NCI-H774 (cell line): ENCODE measurements at regions not wholly inside any gene's neighbourhood (a gene's known extent, or its start where the extent isn't known, plus 50 kb on each side); places are given as distances from the start of the nearest gene placed in this dataset.

Experiments used
- DNase-seq: peaks from one replicate; lab custom pipeline; 2025; lab: John Stamatoyannopoulos, UW

DNA sequence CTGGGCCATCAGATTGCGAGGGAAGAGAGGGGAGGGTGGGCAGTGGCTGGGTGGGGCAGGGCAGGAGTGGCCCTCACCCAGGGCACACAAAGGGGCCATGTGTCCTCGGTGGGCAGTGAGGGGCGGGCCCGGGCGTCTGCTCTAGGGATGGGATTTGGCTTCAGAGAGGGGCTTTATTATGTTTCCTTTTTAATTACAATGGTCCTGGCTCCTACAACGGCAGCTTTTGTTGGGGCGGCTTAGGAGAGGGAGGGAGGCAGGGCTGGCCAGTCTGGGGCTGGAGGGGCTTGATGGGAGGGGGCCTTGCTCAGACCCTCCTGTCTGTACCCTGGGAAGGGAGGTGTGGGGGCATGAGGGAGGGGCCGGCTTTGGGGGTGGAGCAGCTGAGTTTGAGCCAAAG, 102.8 kb upstream of the WNT4 start:
- DNase-seq = no peak

DNA sequence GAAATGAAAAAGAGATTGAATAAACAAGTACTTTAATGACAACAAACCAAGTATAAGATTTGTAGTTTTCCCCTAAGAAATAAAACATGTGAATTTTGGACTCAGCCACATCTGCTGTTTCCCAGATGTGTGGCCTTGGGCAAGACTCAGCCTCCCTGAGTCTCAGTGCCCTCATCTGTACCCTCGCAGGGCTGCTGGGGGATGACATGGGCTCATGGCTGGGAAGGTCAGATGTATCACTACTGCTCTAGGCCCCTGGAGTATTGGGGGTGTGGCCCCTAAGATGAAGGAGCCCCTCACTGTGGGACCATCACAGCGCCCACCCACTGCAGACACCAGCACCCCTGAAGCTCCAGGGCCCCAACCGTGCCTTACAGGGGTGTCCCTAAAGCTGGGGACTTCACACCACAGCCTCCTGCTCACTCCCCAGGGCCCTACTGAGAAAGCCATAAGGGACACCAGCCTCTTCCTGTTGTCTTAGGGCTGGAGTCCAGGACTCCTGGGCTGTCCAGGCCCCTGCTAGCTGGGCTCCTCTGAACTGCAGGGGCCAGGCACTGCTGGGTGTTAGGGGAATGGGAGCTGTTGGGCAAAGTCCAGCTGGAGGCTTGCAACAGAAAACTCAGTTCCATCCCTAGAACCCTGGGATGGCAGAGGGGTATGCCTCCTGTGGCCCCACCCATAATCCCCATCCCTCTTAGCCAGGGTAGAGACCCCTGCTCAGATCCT, 104.0 kb upstream of the WNT4 start:
- no peak for DNase-seq

DNA sequence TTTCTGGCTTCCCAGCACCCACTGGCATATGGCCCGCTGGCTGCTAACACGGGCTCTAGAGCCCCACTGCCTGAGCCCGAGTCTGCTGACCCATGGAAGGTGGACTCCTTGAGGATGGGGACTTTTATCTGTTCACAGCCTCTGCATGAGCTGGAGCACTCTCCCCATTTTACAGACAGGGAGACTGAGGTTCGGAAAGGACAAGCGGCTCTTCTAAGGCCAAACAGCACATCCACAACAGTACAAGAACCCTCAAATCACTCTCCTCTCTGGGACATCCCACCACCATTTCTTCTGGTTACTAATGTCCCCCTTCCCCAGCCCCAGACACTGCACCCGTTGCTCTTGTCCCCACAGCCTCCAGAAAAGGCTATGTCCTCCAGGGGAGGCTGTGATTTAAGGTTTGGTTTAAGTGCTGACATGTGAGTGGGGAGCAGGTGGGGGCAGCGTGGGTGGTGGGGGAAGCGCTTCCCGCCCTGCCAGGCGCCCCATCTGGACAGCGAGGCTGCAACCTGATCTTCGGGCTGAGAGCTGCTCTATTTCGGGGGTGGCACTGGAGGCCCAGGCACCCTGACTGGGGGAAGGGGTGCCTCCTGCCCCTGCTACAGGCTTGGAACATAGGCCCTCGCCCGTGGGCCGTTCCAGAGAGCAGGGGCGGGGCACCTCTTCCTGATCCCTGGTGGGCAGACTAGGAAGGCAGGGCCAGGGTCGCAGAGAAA, 104.8 kb upstream of the WNT4 start:
- no peak for DNase-seq

DNA sequence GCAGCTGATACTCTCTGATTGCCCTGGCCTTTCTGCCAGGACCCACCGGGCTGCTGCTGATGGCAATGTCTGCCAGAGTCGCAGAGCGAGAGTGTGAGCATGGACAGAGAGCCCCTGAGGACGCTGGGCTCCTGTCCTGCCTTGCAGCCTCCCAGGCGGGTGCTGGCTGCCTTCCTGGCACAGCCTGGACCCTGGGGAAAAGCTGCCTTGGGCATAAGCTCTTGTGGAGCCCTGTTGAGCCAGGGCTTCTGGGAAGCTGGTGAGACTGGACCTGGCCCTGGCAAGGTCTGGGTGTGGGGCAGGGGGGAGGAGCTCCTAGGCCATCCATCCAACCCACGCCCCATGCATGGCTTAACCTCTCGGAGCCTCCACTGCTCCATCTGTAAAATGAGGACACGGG, 105.8 kb upstream of the WNT4 start:
- no peak for DNase-seq

DNA sequence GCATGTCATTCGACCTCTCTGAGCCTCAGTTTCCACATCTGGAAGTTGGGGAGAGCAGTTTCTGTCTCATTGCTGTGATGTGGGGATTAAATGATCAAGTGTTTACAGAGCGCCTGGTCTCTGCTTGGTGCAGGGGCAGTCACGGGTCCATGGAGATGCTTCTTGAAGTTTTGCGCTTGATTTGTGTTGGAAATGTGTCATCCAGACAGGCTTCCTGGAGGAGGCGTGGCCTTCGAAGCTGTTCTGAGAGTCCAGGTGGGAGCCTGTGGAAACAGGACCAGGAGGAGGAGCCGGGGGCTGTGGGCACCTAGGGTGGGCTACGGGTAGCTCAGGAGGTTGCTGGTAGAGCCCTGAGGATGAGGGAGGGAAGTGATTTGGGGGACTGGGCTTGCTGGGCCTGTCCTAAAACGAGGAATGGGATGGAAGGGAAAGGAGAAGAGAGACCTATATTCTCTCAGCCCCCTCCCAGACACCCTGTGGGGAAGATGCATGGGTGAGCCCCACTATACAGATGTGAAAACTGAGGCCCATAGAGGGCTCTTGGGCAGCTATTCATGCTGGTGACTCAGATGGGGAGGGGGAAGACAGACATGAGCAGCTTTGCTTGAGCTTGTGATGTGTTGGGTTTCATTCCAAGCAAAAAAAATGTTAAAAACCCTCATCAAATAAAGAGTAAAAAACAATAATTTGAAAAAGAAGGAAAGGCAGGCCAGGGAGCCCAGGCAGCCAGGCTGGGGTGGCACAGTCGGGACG, 107.2 kb upstream of the WNT4 start:
- DNase-seq = no peak

DNA sequence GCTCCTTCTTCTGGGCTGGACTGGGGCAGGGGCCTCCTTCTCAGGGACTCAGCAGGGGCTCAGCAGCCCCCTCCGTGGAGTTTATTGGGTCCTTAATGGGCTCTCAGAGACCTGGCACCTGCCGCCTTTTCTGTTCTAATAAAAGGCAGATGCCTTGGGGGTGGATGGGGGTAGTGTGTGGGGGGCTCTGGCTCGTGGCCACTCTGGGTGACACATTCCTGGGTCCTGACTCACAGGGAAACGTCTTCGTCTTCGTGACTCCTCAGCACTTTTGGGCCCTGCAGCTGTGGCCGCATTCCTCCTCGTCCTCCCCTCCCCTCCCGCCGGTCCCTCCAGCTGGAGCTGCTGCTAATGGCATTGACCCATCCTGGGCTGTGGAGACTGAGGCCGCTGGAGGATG, 107.8 kb upstream of the WNT4 start:
- no peak for DNase-seq

DNA sequence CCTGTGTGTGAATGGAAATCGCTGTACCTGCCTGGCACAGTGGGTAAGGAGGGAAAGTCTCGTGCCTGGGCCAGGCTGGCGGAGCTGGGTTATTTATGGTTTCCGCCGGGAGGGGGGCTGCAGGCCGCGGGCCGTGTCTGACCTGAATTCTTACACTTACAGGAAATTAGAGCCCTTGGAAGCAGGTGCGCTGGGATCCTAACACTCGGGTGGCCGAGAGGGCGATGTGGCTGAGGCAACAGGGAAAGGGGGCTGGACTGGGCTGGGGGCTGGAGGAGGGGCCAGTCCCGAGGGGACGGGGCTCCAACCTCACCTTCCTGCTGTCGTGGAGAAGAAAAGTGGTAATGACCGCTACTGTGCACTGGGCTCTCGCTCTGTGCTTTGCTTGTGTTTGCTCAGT, 109.4 kb upstream of the WNT4 start:
- no peak for DNase-seq

DNA sequence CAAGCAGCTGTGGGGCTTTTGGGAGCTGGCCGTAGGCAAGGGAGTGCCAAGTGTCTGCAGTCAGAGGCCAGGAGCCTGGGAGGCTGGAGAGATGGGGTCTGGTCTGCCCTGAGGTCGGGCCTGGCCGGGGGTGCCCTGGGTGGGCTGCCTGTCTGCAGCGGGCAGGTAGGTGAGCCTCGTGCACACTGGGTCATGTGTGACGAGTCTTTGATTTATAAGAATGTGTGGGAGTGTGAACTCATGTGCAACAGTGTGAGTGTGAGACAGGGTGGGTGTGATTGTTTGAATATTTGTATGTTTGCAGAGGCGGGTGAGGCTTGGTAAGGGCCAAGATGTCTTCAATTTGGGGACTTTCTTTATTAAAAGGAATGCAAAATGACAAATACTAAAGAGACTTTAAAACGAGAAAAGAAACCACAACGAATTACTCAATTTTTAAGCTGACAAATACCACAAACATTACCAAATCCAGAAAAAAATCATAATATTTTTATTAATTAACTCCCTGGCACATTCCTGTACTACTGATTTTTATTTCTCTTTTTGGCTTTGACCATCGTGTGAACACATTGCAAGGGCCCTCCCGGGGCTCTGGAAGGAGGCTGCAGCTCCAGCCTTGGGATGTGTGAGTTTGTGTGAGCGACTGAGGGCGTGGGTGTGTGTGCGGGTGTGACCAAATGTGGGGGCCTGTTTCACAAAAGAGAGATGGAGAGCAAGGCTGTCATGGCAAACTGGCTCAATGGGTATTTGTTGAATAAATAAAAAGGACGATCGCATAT, 110.3 kb upstream of the WNT4 start:
- no peak for DNase-seq

DNA sequence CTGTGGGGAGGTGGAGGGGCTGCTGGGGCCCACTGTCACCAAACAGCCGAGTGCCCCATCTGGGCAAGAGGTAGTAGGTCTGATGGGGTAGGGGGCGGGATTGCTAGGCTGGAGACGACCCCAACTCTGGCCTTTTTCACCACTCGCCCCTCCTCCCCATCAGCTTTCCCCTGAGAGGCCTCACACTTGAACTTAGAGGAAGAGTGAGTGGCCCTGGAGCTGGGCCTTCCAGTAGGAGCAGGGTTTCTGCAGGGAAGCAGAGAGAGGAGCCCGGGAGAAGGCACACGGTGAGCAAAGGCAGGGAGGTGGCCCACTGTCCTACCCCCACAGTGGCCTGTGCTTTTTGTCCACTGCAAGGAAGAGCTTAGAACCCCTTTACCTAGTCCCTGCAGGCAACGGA, 111.9 kb upstream of the WNT4 start:
- DNase-seq = no peak

DNA sequence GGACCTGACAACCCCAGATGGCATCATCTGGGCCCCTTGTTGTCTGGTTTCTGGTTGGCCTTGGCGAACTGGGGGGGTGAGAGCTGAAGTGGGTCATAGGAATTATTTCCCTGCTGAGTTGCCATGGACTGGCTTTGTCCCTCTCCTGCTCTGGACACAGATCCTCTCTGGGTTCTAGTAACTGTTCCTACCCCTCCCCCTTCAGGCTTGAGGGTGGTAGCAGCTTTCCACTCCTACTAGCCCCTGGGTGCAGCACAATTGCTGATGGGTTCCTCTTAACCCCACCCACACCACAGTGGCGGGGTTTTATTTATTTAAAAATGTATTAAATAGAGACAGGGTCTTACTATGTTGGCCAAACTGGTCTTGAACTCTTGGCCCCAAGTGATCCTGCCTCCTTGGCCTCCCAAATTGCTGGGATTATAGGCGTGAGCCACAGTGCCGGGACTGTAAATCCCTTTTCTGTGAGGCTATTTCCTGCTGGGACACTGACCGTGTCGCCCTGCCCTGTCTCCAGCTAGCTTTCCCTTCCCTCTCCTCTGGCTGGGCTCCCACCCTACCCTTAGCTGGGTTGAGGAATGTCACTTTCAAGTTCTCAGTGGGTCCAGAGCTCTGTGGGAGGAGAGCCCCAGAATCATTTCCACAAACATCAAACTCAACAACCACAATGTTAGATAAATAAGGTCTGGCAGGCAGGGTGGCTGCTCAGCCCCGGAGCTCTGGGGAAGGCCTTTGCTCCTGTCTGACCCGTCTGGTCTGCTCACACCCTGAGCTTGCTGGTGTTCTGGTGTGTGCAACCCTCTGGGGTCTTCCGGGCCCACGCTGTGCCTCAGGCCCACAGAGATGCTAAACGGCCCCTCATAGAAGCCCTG, 112.7 kb upstream of the WNT4 start:
- DNase-seq = no peak

DNA sequence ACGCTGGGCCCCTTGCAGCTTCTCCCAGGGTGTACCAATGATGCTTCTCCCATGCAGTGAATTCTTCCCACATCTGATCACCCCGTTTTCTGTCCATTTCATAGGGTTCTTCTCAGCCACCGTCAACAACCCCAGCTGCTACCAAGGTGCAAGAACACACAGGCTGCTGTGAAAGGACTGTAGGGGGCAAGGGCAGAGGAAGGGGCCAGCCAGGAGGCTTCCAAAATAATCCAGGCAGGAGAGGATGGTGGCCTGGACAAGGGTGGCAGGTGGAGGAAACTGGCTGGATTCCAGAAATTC, 113.3 kb upstream of the WNT4 start:
- DNase-seq = no peak

DNA sequence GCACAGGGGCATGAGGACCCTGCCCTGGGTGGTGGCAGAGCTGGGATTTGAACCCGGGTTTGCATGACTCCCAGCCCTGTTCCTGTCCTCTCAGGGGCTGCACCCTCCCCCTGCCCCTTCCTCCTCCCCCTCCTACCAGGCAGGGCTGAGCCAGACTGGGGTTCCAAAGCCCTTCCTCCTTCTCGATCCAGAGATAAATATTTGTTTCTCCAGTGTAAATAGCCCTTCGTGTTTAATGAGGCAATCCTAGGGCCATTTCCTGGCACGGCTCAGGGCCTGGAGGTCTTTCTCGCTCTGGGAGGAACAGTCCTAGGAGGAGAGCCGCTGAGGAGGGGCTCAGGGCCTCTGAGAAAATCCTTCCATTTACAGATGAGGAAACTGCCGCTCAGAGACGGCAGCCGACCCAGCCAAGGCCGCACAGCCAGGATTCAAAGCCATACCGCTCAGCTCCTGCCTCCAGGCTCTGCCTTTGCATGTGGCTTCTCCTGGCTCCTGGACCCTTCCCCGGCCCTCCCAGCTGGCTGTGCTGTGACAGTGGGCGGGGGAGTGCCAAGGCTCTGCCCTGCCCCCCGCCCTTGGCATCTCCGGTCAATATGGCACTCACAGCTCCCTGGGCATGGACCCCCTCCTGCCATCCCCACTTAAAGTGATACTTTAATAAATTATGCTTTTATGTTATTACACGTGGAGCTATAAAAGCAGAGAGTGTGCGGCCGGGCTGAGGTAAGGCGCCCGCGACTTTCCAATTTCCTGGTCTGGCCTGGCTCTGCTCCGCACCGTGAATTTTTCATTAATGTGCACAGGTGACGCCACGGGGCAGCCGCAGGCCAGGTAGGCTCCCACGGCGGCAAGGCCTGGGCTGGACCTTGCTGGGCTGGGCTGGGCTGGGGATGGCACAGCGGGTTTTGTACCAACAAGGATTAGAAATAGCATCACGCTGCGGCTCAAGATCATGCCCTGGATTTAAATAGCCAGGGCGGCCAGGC, 114.7 kb upstream of the WNT4 start:
- peak; percentile 29 for DNase-seq

DNA sequence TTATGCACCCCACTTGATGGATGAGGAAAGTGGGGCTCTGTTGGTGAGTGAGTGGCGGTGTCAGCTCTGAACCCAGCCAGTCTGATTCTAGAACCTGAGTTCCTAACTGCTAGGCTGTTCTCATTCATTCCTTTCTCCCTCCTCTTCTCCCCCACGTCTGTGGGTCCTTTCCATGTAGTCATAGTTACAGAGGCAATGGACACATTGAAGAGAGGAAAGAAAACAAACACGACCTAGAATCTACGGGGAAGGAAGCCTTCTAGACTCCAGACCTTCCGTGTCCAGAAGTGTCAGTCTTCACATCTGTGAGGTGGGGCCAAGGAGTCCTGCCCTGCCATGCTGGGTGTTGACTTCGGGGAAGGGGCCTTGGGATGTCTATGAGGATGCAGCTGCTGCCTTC, 115.8 kb upstream of the WNT4 start:
- DNase-seq = no peak

DNA sequence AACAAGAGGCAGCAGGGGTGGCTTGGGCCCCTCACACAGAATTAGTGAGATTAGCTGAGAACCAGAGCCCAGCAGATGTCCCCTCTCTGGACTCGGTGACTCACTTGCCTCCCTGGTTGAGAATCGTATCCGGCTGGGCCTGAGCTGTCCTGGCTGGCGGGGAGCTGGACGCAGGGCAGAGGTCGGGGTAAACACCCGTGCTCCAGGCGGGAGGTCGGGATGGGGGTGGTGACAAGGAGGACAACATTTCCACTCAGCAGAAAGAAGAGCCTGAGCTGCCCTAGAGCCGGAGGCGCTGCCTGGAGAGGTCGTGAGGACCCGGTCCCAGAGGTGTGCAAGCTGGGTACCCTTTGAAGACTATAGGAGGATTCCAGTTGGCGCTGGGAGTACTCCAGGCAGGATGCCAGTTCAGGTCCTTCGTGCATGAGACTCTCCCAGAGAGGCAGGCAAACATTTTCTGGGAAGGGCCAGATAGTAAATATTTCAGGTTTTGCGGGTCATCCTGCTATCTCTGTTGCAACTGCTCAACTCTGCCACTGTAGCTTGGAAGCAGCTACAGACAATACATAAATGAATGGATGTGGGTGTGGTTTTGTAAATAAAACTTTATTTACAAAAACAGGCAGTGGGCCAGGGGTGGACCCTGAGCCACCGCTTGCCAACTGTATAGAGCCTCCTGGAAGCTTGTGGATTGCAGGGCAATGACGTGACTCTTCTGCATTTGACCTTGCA, 116.8 kb upstream of the WNT4 start:
- no peak for DNase-seq

DNA sequence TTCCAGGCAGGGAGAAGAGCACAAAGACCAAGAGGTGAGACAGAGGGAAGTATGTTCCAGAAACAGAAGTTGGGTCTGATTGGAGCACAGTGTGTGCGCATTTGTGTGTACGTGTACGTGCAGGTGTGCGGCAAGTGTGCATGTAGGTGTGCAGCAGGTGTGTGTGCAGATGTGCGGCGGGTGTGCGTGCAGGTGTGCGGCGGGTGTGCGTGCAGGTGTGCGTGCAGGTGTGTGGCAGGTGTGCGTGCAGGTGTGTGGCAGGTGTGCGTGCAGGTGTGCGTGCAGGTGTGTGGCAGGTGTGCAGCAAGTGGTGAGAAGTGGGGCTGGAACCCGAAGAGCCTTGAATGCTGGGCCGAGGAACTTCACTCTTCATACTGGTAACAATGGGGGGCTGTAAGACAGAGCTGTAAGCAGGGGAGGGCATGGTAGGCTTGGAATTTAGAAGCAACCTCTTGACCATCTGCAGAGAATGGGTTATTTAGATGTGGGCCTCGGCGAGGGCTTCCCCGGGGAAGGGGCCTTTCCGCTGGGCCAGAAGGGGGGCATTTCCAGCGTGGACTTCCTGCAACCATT, 118.0 kb upstream of the WNT4 start:
- DNase-seq = no peak

DNA sequence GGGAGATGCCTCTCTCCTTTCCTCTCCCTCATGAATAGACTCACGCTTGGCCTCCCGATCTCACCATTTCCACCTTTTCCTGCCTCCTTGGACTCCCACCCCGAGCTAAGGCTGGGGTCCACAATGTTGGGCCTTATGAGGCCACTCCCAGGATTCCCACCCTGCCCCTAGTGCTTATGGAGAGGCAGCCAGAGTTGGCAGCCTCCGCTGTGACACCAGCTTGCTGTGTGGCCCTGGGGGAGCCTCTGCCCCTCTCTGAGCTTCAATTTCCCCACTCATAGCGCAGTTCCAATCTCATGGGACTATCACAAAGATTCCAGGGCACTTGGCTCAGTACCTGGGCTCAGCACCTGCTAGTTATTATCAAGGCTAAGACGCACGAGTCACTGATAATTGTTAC, 118.7 kb upstream of the WNT4 start:
- no peak for DNase-seq

DNA sequence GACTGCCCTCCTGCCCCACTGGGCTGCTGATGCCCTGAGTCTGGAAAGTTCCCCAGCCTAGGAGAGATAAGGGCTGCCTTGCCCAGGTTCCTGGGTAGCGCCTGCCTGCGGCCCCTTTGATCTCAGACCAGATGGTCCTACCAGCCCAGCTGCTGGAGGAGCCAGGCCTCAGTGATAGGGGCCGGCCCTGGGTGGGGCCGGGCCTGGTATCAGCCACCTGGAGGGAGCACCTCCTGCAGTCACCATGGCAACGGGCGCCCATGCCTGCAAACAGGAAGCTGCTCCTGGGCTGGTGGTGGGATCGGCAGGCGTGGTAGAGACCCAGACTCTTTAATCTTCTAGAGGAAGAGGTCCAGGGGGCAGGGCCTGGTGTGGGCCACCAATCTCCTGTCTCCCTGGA, 119.7 kb upstream of the WNT4 start:
- no peak for DNase-seq

DNA sequence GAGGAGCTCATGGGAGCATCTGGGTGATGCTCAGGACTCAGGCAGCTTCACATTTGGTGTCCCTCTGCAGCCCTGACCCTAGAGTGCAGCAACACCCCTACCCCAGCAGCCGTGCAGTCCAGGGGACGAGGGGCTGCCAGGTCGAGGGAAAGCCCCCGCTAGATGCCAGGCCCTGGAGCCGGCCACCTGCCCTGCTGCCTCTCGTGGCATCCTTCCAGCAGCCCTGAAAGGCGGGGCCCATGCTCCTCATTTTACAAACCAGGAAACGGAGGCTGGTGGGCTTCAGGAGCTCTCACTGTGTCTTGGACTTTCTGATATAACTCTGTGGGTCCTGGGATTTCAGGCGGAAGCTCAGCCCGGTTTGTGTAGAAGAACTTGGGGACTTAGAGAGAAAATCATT, 120.5 kb upstream of the WNT4 start:
- DNase-seq = no peak
